ENCODE measurements at regions not wholly inside any gene's neighbourhood (a gene's known extent, or its start where the extent isn't known, plus 50 kb on each side); places are given as distances from the start of the nearest gene placed in this dataset.

- TF ChIP-seq CTCF (conservative IDR thresholded peaks at IDR 0.05 in 1 of 2, IDR thresholded peaks at IDR 0.05 in 1 of 2; ENCODE audit: low read depth in 1 of 2, low read length in 2 of 2), result no peak
- no peak for TF ChIP-seq EZH2 (IDR thresholded peaks at IDR 0.05; ENCODE audit: low read length, missing control alignments)
Observed at GRCh38 chr12:115619889-115620288, 657.6 kb downstream of the MED13L start.

Measured in fibroblast of lung (primary cell).